H1 (cell line): ENCODE measurements at regions not wholly inside any gene's neighbourhood (a gene's known extent, or its start where the extent isn't known, plus 50 kb on each side); places are given as distances from the start of the nearest gene placed in this dataset.

ENCODE experiments used
- MAFK ChIP-seq: IDR thresholded peaks from 2 replicates; pipeline ENCODE4 v1.6.1; 2012; ENCODE audit warnings: low read depth, mild to moderate bottlenecking, improper control_type of control experiment, low read length
- YY1 ChIP-seq: IDR thresholded peaks from 2 replicates; pipeline ENCODE4 v1.6.1; 2011; ENCODE audit warnings: low read depth, mild to moderate bottlenecking, low read length

DNA sequence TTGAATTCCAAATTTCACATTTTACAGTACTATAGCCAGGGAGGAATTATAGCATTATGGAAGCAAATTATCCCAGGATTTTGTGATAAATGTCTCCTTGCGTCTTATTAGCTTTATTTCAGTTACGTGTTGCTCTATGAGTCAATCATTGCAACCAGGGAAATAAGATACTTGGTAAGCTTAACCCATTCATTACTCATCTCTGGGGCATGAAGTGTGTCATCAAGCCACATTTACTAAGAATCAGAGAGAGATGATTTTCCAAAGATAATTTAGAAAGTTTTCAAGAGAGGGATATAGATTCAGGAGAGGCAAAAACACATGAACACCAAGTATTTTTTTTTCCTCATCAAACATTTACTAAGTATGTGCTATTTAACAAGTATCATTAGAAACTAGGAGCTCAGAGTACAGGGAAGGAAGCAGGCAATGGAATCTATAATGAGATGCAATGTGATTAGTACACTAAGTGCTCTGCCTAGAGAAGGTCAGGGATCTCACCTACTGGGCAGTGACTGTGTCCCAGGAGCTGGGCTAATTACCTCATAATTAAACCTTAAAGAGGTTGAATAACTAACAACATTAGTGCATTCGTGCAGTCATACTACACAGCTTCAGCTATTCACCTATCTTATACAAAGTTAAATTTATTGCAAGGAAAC is 217.8 kb upstream of the NXPH2 start (continued):
- TF ChIP-seq MAFK: no peak
- no peak for TF ChIP-seq YY1
